NCI-H1436 (cell line): ENCODE measurements at regions not wholly inside any gene's neighbourhood (a gene's known extent, or its start where the extent isn't known, plus 50 kb on each side); places are given as distances from the start of the nearest gene placed in this dataset.

ENCODE experiments used
- DNase-seq: peaks from one replicate; lab custom pipeline; 2025; lab: John Stamatoyannopoulos, UW

GRCh38 chr22:19574247-19574646, 50.0 kb upstream of the CLDN5 start:
- DNase-seq = no peak

DNA sequence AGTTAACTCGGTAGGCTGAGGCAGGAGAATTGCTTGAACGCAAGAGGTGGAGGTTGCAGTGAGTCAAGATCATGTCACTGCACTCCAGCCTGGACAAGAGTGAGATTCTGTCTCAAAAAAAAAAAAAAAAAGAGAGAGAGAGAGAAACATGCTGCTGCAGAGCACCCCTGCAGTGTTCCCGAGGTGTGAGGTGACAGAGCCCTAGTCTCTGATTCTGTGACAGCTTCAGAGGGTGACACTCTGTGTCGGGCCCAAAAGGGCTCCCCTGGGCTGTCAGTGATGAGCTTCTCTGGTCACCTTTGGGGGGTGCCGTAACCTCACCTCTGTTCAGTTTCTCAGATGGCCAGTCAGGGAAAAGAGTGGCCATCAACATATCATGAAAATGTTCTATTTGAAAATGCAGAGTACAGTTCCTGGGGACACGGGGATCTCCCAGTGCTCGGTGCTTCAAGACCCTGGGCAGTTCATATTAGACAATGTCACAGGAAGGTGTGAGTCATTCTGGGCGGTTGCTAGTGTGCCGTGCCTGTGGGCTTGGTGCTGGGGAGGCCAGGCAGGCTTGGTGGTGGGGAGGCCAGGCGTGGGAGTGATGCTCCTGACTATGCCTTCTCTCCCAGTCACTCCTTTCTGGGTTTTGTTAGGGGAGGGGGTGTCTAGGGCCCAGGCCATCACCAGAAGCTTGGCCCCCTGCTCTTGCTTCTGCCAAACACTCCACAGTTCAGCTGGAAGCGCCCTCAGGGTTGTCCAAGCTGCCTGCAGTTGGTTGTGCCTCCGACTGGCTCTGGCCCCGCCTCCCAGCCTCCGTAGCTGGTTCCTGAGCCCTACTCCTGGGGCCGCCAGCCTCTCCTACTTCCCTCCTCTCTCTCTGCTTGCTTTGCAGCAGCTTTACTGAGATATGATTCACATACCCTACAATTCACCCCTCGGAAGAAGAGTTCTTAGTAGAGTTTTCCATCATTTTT, 52.5 kb upstream of the CLDN5 start:
- DNase-seq = peak; percentile 17

DNA sequence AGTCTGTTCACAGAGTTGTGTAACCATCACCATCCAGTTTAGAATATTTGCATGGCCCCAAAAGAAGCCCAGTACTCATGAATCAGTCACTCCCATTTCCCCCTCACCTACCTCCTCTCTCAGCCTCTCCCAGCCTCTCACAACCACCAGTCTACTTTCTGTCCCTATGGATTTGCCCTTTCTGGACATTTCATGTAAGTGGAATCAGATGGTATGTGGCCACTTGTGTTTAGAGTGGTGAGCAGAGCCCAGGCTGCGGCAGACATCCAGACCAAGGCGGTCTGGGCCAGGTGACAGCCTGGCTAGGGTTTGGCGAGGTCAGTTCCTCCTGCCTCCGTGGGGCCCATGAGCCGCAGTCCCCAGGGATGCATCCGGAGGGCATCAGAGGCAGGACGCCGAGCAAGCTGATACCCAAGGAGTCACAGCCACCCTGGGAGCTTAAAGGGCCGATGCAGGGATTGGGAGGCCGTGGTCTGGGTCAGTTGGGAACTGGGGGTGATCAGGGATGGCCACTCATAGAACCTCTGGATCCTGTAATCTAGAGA, 53.3 kb upstream of the CLDN5 start:
- DNase-seq = no peak

DNA sequence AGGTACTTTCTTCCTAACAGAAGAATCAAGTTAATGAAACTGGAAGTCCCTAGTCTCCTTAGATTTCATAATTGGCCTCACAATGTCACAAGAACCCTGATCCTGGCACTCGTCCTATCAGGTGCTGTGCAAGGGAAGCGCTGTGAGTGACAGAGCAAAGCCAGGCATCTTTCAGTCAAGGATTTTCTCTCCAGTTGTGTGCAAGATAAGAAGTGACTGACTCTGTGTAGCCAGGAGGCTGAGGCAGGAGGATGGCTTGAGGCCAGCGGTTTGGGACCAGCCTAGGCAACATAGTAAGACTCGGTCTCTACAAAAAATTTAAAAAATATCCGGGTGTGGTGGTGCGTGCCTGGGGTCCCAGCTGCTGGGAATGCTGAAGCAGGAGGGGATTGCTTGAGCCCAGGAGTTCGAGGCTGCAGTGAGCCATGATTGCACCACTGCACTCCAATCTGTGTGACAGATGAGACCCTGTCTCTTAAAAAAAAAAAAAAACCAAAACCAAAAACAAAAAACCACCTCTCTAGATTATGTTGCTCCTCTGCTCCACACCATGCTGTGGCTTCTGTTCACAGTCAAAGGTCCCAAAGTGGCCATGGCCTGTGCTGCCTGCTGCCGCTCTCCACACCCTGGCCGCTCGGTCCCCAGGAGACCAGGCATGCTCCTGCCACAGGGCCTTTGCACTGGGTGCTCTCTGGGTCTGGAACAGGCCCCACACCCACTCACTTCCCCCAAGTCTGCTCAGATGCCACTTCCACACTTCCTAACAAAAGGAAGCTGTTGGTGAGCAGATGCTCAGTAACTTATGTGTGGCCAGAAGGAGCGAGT, 54.2 kb upstream of the CLDN5 start:
- no peak for DNase-seq

DNA sequence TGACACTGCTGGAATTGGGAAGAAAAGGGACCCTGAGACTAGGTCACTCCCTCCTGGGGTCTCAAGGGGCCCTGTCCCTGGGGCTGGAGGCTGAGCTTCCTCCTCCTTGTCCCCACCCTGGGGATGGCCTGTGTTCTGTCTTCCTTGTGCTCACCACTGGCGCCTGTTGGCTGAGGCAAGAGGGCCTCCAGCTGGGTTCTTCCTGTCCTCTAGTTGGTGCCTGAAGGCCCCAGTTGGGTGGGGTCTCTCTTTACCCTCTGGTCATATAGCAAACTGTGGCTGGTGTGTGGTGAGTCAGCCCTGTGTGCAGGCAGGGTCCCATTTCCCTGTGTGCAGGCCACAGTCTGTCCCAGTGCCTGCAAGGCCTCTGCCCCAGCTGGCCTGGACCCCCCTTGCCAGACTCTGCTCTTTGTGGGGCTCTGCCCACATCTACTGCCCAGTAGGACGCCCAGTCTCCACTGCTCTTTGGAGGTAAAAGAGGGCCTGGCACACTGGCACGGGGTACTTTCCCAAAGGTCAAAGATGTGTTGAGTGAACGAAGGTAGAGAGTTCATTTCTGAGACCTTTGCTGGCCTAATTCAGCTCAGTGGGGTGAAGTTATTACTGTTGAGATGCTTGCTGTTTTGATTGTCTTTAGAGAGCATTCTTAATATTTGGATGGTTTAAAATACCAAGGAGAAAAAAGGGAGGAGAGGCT, 55.1 kb upstream of the CLDN5 start:
- DNase-seq = no peak

GRCh38 chr22:19579880-19580279, 55.7 kb upstream of the CLDN5 start:
- DNase-seq = no peak

- no peak for DNase-seq
Observed at GRCh38 chr22:19580291-19580890, 56.2 kb upstream of the CLDN5 start.

- no peak for DNase-seq
Observed at GRCh38 chr22:19582033-19582693, 58.0 kb upstream of the CLDN5 start.

- no peak for DNase-seq
Observed at GRCh38 chr22:19586922-19587684, 62.9 kb upstream of the CLDN5 start.

DNA sequence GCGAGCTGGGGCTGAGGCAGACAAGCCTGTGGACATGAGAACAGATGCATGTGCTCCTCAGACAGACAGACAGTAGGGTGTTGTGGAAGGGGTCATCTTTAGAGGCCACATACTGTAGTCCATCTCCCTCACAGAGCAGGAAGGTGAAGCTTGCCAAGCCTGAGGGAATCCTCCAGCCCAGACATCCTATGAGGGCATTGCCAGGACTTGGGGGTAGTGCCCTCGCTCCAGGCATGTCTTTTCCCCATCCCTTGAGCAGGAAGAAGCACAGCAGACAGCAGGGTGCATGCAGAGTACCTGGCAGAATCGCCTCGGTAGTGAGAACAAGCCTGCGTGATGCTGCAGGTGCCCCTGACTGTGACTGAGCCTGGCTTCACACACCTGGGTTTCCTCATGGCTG, 66.5 kb upstream of the CLDN5 start:
- no peak for DNase-seq

DNA sequence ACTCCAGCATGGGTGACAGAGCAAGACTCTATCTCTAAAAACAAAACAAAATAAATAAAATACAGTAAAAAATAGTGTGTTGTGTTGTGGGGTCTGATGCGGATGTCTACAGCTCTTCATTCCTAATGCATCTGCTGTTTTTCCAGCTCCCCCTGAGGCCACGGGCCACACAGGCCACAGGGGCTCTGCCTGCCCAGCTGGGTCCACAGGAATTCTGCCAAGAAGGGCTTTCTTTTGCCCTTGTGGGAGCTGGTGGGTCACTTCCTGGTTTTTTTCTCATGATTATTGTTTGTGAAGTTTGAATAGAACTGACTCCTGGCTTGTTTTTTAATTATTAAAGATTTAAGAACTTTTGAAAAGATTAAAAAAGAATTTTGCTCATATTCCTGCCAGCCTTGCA, 67.4 kb upstream of the CLDN5 start:
- no peak for DNase-seq

DNA sequence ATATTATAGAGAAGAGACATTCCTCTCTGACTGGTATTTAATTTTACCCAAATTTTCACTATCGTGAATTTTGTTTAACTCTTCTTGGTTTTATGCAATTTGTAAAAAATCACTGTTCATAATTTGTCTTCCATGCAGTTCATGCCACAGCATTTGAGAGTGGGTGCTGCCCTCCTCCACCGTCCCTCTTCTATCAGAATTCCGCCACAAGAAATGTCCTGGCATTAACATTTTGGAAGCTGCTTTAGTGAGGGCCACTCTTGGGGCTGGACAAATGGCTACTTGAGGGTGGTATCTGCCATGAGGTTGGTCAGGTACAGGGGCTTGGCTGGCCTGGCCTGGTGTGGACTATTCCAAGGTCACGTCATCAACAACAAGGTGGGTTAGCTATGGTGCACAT, 68.3 kb upstream of the CLDN5 start:
- no peak for DNase-seq

- no peak for DNase-seq
Observed at GRCh38 chr22:19593991-19594569, 69.9 kb upstream of the CLDN5 start.

- DNase-seq = no peak
Observed at GRCh38 chr22:19595532-19595931, 71.3 kb upstream of the CLDN5 start.

GRCh38 chr22:19596680-19597398, 72.6 kb upstream of the CLDN5 start:
- no peak for DNase-seq

- DNase-seq = no peak
Observed at GRCh38 chr22:19597399-19597735, 73.2 kb upstream of the CLDN5 start.

GRCh38 chr22:19598054-19598855, 74.0 kb upstream of the CLDN5 start:
- DNase-seq = no peak

DNA sequence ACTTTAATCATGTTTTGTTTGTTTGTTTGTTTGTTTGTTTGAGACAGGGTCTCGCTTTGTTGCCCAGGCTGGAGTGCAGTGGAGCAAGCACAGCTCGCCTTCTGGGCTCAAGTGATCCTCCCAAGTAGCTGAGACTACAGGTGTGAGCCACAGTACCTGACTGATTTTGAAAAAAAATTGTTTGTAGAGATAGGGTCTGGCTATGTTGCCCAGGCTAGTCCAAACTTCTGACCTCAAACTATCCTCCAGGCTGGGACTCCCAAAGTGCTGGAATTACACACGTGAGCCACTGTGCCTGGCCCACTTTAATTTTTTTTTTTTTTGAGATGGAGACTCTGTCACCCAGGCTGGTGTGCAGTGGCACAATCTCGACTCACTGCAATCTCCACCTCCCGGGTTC, 74.8 kb upstream of the CLDN5 start:
- DNase-seq = no peak
